GM12874 (cell line): ENCODE measurements at regions not wholly inside any gene's neighbourhood (a gene's known extent, or its start where the extent isn't known, plus 50 kb on each side); places are given as distances from the start of the nearest gene placed in this dataset.

Experiments
- CTCF ChIP-seq: IDR thresholded peaks from 2 replicates; pipeline ENCODE4 v1.5.1; 2011; ENCODE audit warnings: low read depth, mild to moderate bottlenecking, control low read depth, low read length, moderate library complexity; ENCODE audit not compliant: insufficient read depth

DNA sequence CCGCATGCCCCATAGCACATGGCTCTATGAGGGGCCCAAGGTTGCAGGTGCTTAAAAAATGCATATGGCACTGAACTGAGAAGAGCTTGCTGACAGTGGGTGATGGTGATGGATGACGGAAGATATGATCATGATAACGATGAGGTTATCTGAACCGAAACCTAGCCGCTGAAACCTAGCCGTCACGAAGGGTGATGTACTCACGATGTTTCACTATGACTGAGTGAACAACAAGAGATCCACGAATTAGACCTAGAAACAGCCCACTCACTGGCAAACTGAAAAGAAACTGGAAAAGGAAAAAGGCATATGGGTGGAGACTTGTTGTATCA is 57.6 kb upstream of the BCL6 start:
- no peak for TF ChIP-seq CTCF

- TF ChIP-seq CTCF: no peak
Measured at GRCh38 chr3:187804120-187804744, 59.0 kb upstream of the BCL6 start.

DNA sequence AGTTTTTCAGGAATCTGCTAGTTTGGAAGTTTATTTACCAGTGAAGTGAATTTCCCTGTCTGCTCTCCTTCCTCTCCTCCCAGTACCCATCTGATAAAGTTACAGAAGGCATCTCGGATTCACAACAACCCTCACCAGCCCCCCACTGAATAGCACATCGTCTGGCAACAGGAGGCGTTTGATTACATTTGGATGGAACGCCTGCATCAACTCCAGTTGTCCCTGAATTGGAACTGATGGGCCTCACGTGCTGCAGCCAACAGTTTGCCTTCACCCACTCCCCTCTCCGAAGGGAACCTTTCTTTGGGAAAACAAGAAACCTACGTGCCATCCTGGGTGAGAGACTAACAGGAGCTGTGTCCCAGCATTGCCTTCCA is 59.5 kb upstream of the BCL6 start:
- TF ChIP-seq CTCF: no peak

GRCh38 chr3:187805774-187806173 is 60.5 kb upstream of the BCL6 start:
- TF ChIP-seq CTCF: no peak

- TF ChIP-seq CTCF: no peak
Measured at GRCh38 chr3:187807086-187807862, 62.0 kb upstream of the BCL6 start.

DNA sequence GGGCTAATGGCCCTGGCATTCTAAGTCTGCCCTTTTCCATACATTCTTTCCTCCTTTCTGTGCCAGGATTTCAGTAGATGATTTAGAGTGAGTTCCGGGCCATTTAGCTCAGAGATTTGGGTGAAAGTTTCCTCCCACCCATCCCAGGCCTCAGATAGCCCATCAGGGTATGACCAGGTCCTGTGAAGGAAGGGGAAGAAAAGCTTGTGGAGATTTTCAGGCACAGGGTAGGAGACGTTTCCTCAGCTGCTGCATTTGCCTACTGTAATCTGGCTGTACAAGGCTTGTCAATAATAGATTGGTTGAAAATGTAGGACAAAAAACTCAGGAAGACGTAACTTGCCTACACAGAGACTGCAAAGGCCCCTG is 63.2 kb upstream of the BCL6 start:
- TF ChIP-seq CTCF: no peak

- TF ChIP-seq CTCF: no peak
Measured at GRCh38 chr3:187809612-187809991, 64.3 kb upstream of the BCL6 start.
